ENCODE measurements at regions not wholly inside any gene's neighbourhood (a gene's known extent, or its start where the extent isn't known, plus 50 kb on each side); places are given as distances from the start of the nearest gene placed in this dataset.

GRCh38 chr4:104975617-104976016 lies 171.1 kb upstream of the TET2 start:
- TF ChIP-seq ZNF394 (tag by site-specific recombination; IDR thresholded peaks at IDR 0.05; ENCODE audit: borderline replicate concordance) (no peak), CTCF (tag by site-specific recombination; IDR thresholded peaks at IDR 0.05) (no peak), SETDB1 (IDR thresholded peaks at IDR 0.05; ENCODE audit: insufficient read length, low read length) (no peak), ZNF514 (tag by site-specific recombination; IDR thresholded peaks at IDR 0.05) (no peak), ZNF404 (tag by site-specific recombination; IDR thresholded peaks at IDR 0.05) (no peak), PRDM4 (tag by site-specific recombination; IDR thresholded peaks at IDR 0.05) (no peak), ZEB2 (tag by site-specific recombination; IDR thresholded peaks at IDR 0.05) (no peak), ZXDB (tag by site-specific recombination; IDR thresholded peaks at IDR 0.05) (no peak)
- TF ChIP-seq, protein P1, sequence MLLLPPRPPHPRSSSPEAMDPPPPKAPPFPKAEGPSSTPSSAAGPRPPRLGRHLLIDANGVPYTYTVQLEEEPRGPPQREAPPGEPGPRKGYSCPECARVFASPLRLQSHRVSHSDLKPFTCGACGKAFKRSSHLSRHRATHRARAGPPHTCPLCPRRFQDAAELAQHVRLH (tag by site-specific recombination; IDR thresholded peaks at IDR 0.05), result no peak

Measured in HEK293 (cell line).